Pancreas (tissue), 10 donors: ENCODE measurements at regions not wholly inside any gene's neighbourhood (a gene's known extent, or its start where the extent isn't known, plus 50 kb on each side); places are given as distances from the start of the nearest gene placed in this dataset.

Experiments
- ATAC-seq, 4 donors: fragments of 200-7000 bp; cut with Tn5 transposase; one replicate each; pipeline versions ENCODE4 v1.8.0 to v1.9.1; 2020; ENCODE audit warnings: mild to moderate bottlenecking in 4 of 4, moderate library complexity in 4 of 4
- DNase-seq, 6 donors: peaks; one replicate each; pipeline ENCODE4 v3.0.0-alpha.2; 2020
- FAIRE-seq: peaks from 2 replicates; lab custom pipeline; 2012; peaks lifted over from hg19 to GRCh38; lab: Jason Lieb, UNC
- H3K27ac ChIP-seq, 4 donors: fragments of 200-600 bp; sonication (generic); 1 replicate in 3 of 4; 2 replicates in 1 of 4; pipeline versions ENCODE4 v1.5.0 to v1.8.0; 2020
- H3K27me3 ChIP-seq, 4 donors: fragments of 200-600 bp; one replicate each; pipeline ENCODE4 v1.8.0; 2021
- H3K36me3 ChIP-seq, 3 donors: fragments of 200-600 bp; sonication (generic) in 1 of 3; one replicate each; pipeline versions ENCODE4 v1.5.0 to v1.8.0; 2020 to 2021
- H3K4me1 ChIP-seq, 3 donors: fragments of 200-600 bp; one replicate each; pipeline ENCODE4 v1.8.0; 2021
- H3K4me3 ChIP-seq, 4 donors: fragments of 200-600 bp; sonication (generic) in 2 of 4; one replicate each; pipeline versions ENCODE4 v1.5.0 to v1.8.0; 2020 to 2021
- H3K9me3 ChIP-seq, 4 donors: fragments of 200-600 bp; one replicate each; pipeline ENCODE4 v1.8.0; 2021
- WGBS, 2 donors: extraction: QIAGEN DNeasy Blood & Tissue Kit; methylation state at CpG; one replicate each; pipeline ENCODE4 v1.1.7; 2013; 5-methylcytosine and 5-hydroxymethylcytosine counted together
- intact Hi-C, 3 donors: fragments of 100-400 bp; cut with DNase I; formaldehyde crosslinking; loops; one replicate each; pipeline versions ENCODE4 v1.11.1 to v1.14.2; 2022
- TF ChIP-seq, protein P1 (sequence below), 4 donors: fragments of 200-600 bp; sonication (generic) in 3 of 4; IDR thresholded peaks; one replicate each; pipeline versions ENCODE4 v1.5.0 to v1.8.0; 2021; ENCODE audit warnings: antibody characterized with exemption in 4 of 4
- donor health status: healthy with polysubstance abuse.
- donor health status: DM: no; HTN: no; CAD: no; lungs with moderate emphysema.
- donor health status: DM: no; HTN: no; CAD: no.
- donor health status: control.
- donor health status: control.
- donor health status: Bipolar disorder and iron deficiency.
- donor health status: DM: yes; HTN: yes; CAD: no.
- donor health status: DM: no; HTN: no; CAD: no.
- donor health status: DM: no; HTN: no; CAD: no.
- donor health status: DM: yes; HTN: yes; CAD: no.

DNA sequence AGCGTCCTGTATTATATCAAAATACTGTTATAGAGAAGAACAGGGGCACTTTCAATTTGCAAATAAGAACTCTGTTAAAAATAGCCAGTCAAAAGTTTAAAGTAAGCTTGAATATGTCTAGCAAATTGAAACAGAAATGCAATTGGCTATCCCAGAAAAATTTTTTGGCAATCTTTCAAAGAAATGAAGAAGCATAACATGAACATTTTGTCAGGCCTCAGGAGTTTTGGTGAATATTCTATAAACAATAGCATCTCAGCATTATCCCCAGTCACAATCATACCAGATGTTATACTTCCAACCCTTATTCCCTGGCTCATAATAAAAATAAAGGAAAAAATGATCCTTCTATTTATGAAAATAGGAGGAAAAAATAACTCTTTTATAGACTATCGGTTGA, 252.4 kb downstream of the GRB14 start:
- no peak for ATAC-seq
- H3K4me3 ChIP-seq, result no peak overlapping the region

DNA sequence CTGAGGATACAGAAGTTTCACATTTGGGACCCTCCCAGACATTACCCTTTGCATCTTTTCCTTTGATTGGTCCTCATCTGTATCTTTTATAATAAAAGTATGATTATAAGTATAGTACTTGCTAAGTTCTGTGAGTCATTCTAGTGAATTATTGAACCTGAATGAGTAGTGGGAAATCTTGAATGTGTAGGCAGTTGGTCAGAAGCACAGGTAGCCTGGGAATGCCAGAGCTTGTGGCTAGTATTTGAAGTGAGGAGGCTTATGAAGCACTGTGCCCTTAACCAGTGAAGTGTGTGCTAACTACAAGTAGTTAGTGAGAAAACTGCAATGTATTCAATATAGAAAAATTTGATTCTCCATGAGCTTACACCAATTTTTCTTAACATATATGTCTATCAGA, 257.6 kb downstream of the GRB14 start:
- Histone ChIP-seq H3K27me3 (no peaks in the 10 kb centered on the region), H3K9me3 (no peaks in the 10 kb centered on the region), H3K36me3 (no peaks in the 10 kb centered on the region), H3K4me3 (no peak overlapping the region), H3K27ac (no peak overlapping the region), H3K4me1 (no peaks in the 10 kb centered on the region)
- TF ChIP-seq, protein P1, sequence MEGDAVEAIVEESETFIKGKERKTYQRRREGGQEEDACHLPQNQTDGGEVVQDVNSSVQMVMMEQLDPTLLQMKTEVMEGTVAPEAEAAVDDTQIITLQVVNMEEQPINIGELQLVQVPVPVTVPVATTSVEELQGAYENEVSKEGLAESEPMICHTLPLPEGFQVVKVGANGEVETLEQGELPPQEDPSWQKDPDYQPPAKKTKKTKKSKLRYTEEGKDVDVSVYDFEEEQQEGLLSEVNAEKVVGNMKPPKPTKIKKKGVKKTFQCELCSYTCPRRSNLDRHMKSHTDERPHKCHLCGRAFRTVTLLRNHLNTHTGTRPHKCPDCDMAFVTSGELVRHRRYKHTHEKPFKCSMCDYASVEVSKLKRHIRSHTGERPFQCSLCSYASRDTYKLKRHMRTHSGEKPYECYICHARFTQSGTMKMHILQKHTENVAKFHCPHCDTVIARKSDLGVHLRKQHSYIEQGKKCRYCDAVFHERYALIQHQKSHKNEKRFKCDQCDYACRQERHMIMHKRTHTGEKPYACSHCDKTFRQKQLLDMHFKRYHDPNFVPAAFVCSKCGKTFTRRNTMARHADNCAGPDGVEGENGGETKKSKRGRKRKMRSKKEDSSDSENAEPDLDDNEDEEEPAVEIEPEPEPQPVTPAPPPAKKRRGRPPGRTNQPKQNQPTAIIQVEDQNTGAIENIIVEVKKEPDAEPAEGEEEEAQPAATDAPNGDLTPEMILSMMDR (IDR thresholded peaks at IDR 0.05), result no peak
- ATAC-seq (no peak), DNase-seq (no peak), FAIRE-seq (no peak)
- intact Hi-C loops, result no loop called here

More for the DNA sequence above, 252.4 kb downstream of the GRB14 start:
- Histone ChIP-seq H3K9me3 (no peaks in the 10 kb centered on the region), H3K36me3 (no peaks in the 10 kb centered on the region), H3K4me1 (no peaks in the 10 kb centered on the region), H3K27me3 (no peaks in the 10 kb centered on the region), H3K27ac (no peak overlapping the region)
- FAIRE-seq (no peak), DNase-seq (no peak)
- intact Hi-C loops, result no loop called here
- TF ChIP-seq, protein P1 (IDR thresholded peaks at IDR 0.05), result no peak
- WGBS, 2 donors, result 78 to 82% methylated on average over 2 of the region's 2 CpGs

DNA sequence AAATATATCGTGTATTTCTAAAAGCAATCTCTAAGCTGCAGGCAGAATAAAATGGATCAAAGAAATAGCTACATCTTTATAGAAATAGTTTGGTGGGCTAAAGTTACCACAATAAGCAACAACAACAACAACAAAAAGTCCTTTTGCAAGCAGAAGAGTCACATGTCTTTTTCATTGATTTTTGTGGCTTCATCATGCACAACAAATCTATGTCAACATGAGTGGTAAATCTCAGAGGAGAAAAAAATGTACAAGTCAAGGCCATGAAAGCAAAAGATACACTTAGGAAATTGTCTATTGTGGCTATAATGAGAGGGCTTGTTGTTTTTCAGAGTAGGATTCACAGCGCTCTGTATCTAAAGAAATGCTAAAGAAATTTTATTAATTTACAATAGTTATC, 269.7 kb downstream of the GRB14 start:
- FAIRE-seq, result no peak
- no peak overlapping the region for H3K27ac ChIP-seq
- H3K4me3 ChIP-seq, result no peak overlapping the region
- 64 to 84% methylated on average over 2 of the region's 2 CpGs for WGBS, 2 donors
- intact Hi-C loops, result no loop called here
- no peaks in the 10 kb centered on the region for H3K9me3 ChIP-seq
- ATAC-seq, result no peak
- H3K4me1 ChIP-seq, result no peaks in the 10 kb centered on the region
- TF ChIP-seq, protein P1 (IDR thresholded peaks at IDR 0.05), result no peak
- H3K27me3 ChIP-seq, result no peaks in the 10 kb centered on the region
- DNase-seq, result no peak
- no peaks in the 10 kb centered on the region for H3K36me3 ChIP-seq

DNA sequence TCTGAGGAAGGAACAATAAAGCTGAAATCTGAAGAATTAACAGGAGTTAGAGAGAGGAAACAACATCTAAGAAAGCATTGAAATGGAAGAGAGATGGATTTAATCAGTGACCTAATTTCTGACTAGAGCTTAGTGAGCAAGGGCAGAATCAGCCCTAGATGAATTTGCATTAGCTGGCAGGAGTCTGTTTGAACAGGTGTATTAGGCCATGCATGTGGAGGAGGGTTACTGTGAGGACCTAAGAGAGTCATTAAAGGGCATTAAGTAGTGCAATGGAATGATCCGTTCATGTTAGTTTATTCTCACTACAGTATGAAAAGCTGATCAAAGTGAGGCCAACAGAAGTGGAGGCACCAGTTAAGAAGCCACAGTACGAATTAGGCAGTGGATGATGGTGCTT, 285.3 kb downstream of the GRB14 start:
- DNase-seq, result no peak
- ATAC-seq, result peak in 3 of 4 donors; percentile 52 to 80 (median 74)
- TF ChIP-seq, protein P1 (IDR thresholded peaks at IDR 0.05), result no peak
- Histone ChIP-seq H3K36me3 (no peaks in the 10 kb centered on the region), H3K4me1 (no peaks in the 10 kb centered on the region), H3K27me3 (no peaks in the 10 kb centered on the region), H3K9me3 (no peaks in the 10 kb centered on the region), H3K27ac (no peak overlapping the region), H3K4me3 (no peak overlapping the region)
- 25 to 30% methylated on average over 2 of the region's 2 CpGs for WGBS, 2 donors
- no peak for FAIRE-seq
- intact Hi-C loops, result no loop called here

DNA sequence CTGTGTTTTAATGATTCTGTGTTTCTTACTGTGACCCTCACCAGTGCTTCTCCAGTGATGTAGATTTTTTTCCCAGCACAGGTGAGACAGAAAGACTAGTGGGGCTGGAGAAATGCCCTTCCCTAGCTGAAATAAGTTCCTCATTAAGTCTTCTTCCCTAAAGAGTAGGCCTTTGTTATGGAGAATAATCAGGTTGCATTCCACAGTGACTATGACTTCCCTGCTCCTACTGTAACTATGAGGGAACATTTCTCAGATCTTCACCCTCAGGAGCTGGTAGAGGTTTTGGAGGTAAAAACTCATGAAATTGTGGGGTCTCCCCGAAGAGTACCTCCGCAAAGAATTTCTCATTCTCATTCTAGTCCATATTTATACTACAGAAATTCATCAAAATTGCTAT, 286.2 kb downstream of the GRB14 start:
- no peak for DNase-seq
- Histone ChIP-seq H3K4me3 (no peak overlapping the region), H3K4me1 (no peaks in the 10 kb centered on the region), H3K9me3 (no peaks in the 10 kb centered on the region), H3K27me3 (no peaks in the 10 kb centered on the region), H3K27ac (no peak overlapping the region), H3K36me3 (no peaks in the 10 kb centered on the region)
- no peak for FAIRE-seq
- intact Hi-C loops, result no loop called here
- 73% methylated on average over 2 of the region's 2 CpGs for whole genome bisulfite sequencing, 2 donors
- ATAC-seq, result no peak
- TF ChIP-seq, protein P1 (IDR thresholded peaks at IDR 0.05), result no peak
